Activated gamma-delta T cell (primary cell): ENCODE measurements at regions not wholly inside any gene's neighbourhood (a gene's known extent, or its start where the extent isn't known, plus 50 kb on each side); places are given as distances from the start of the nearest gene placed in this dataset.
"Not testable (repeated sequence)": the region's sequence is repeated elsewhere in the genome, so short reads cannot be mapped to it uniquely, and the experiment has no call there.

Source experiments
- DNase-seq: peaks from one replicate; lab custom pipeline; 2025; lab: John Stamatoyannopoulos, UW

- DNase-seq = no peak
These were observed 98.6 kb downstream of the NAV1 start for GRCh38 chr1:201637282-201638079.

- no peak for DNase-seq
These were observed 100.5 kb downstream of the NAV1 start for GRCh38 chr1:201639391-201639790.

- no peak for DNase-seq
These were observed 100.9 kb downstream of the NAV1 start for GRCh38 chr1:201639826-201640225.

- no peak for DNase-seq
These were observed 101.7 kb downstream of the NAV1 start for GRCh38 chr1:201640624-201641023.

GRCh38 chr1:201641524-201642253 is 102.8 kb downstream of the NAV1 start:
- DNase-seq = no peak

- no peak for DNase-seq
These were observed 104.8 kb downstream of the NAV1 start for GRCh38 chr1:201643835-201644104.

- DNase-seq = no peak
These were observed 105.3 kb downstream of the NAV1 start for GRCh38 chr1:201644197-201644596.

GRCh38 chr1:201645000-201645399 is 106.1 kb downstream of the NAV1 start:
- DNase-seq = not testable (repeated sequence)

- DNase-seq = no peak
These were observed 107.0 kb downstream of the NAV1 start for GRCh38 chr1:201645956-201646355.

GRCh38 chr1:201646411-201647022 is 107.6 kb downstream of the NAV1 start:
- no peak for DNase-seq

GRCh38 chr1:201647094-201647493 is 108.2 kb downstream of the NAV1 start:
- DNase-seq = no peak

GRCh38 chr1:201647722-201648065 is 108.8 kb downstream of the NAV1 start:
- no peak for DNase-seq

GRCh38 chr1:201648066-201648906 is 109.4 kb downstream of the NAV1 start:
- no peak for DNase-seq

- no peak for DNase-seq
These were observed 110.2 kb downstream of the NAV1 start for GRCh38 chr1:201648907-201649721.

GRCh38 chr1:201649761-201650622 is 111.1 kb downstream of the NAV1 start:
- no peak for DNase-seq

- DNase-seq = no peak
These were observed 111.7 kb downstream of the NAV1 start for GRCh38 chr1:201650623-201650933.

- no peak for DNase-seq
These were observed 113.3 kb downstream of the NAV1 start for GRCh38 chr1:201652181-201652580.

GRCh38 chr1:201653233-201653632 is 114.3 kb downstream of the NAV1 start:
- no peak for DNase-seq

GRCh38 chr1:201653883-201654282 is 115.0 kb downstream of the NAV1 start:
- no peak for DNase-seq

- DNase-seq = no peak
These were observed 116.3 kb downstream of the NAV1 start for GRCh38 chr1:201655243-201655642.

- DNase-seq = no peak
These were observed 117.0 kb downstream of the NAV1 start for GRCh38 chr1:201655910-201656309.
